HEK293 (cell line): ENCODE measurements at regions not wholly inside any gene's neighbourhood (a gene's known extent, or its start where the extent isn't known, plus 50 kb on each side); places are given as distances from the start of the nearest gene placed in this dataset.
A peak's percentile ranks its signal among the peaks of the same experiment; 100 is the strongest.

ENCODE experiments used
- CTCF ChIA-PET: fragments of 350-600 bp; formaldehyde crosslinking; extraction: SDS; loops from one replicate; lab custom pipeline; 2021; ENCODE audit warnings: antibody characterized with exemption; lab: Yijun Ruan, JAX
- POLR2A ChIA-PET: fragments of 300-600 bp; formaldehyde crosslinking; extraction: SDS; loops from one replicate; lab custom pipeline; 2020; ENCODE audit warnings: antibody characterized with exemption, inconsistent platforms; lab: Yijun Ruan, JAX
- H3K27ac ChIP-seq: fragments of 200-500 bp; sonication (Bioruptor generic); 2 replicates; pipeline ENCODE4 v1.5.1; 2014; ENCODE audit warnings: low read depth, low read length, control low read depth, inconsistent platforms; ENCODE audit errors: extremely low read depth
- H3K36me3 ChIP-seq, 2 experiments: fragments of 200-500 bp in 1 of 2; sonication (Bioruptor generic) in 1 of 2; 1 replicate in 1 of 2; 2 replicates in 1 of 2; pipeline ENCODE4 v1.5.1; 2014 to 2017; ENCODE audit warnings: inconsistent platforms in 2 of 2, low read length in 2 of 2; ENCODE audit not compliant: control insufficient read depth in 2 of 2, insufficient read depth in 1 of 2
- H3K4me1 ChIP-seq: fragments of 200-500 bp; sonication (Bioruptor generic); 2 replicates; pipeline ENCODE4 v1.5.1; 2014; ENCODE audit warnings: mild to moderate bottlenecking, low read length, inconsistent platforms; ENCODE audit not compliant: control insufficient read depth, insufficient read depth
- H3K4me3 ChIP-seq: 2 replicates; pipeline ENCODE4 v1.5.1; 2011; ENCODE audit warnings: low read depth, mild to moderate bottlenecking, control low read depth, low read length, moderate library complexity
- H3K9me3 ChIP-seq: fragments of 200-500 bp; sonication (Bioruptor generic); 2 replicates; pipeline ENCODE4 v1.5.1; 2014; ENCODE audit warnings: low read depth, low read length, inconsistent platforms; ENCODE audit not compliant: control insufficient read depth, insufficient read depth
- EGR2 ChIP-seq: fragments of 450-650 bp; formaldehyde crosslinking; IDR thresholded peaks from 2 replicates; pipeline ENCODE4 v1.5.1; 2016; ENCODE audit warnings: low read depth, missing biosample characterization, missing genetic modification characterization
- GLIS1 ChIP-seq: fragments of 450-650 bp; formaldehyde crosslinking; IDR thresholded peaks from 2 replicates; pipeline ENCODE4 v1.5.1; 2016; ENCODE audit warnings: missing biosample characterization, missing genetic modification characterization
- OVOL3 ChIP-seq: fragments of 450-650 bp; formaldehyde crosslinking; IDR thresholded peaks from 2 replicates; pipeline ENCODE4 v1.5.1; 2016; ENCODE audit warnings: missing biosample characterization, missing genetic modification characterization
- PRDM1 ChIP-seq: fragments of 450-650 bp; formaldehyde crosslinking; IDR thresholded peaks from 2 replicates; pipeline ENCODE4; 2016; ENCODE audit warnings: missing biosample characterization, missing genetic modification characterization
- SCRT2 ChIP-seq: fragments of 450-650 bp; formaldehyde crosslinking; IDR thresholded peaks from 2 replicates; pipeline ENCODE4 v1.5.1; 2016; ENCODE audit warnings: missing biosample characterization, missing genetic modification characterization
- SP2 ChIP-seq: fragments of 450-650 bp; formaldehyde crosslinking; IDR thresholded peaks from 2 replicates; pipeline ENCODE4 v1.5.1; 2016; ENCODE audit warnings: missing biosample characterization, missing genetic modification characterization
- SP3 ChIP-seq: fragments of 450-650 bp; formaldehyde crosslinking; IDR thresholded peaks from 2 replicates; pipeline ENCODE4 v1.5.1; 2016; ENCODE audit warnings: missing biosample characterization, missing genetic modification characterization
- TRIM28 ChIP-seq: IDR thresholded peaks from 2 replicates; pipeline ENCODE4 v1.6.1; 2011; ENCODE audit warnings: low read length, control low read depth, borderline replicate concordance
- ZFHX2 ChIP-seq: fragments of 450-650 bp; formaldehyde crosslinking; conservative IDR thresholded peaks from 2 replicates; pipeline ENCODE4 v1.5.1; 2016; ENCODE audit warnings: missing biosample characterization, missing genetic modification characterization
- ZNF169 ChIP-seq: fragments of 450-650 bp; formaldehyde crosslinking; IDR thresholded peaks from 2 replicates; pipeline ENCODE4 v1.5.1; 2016; ENCODE audit warnings: missing biosample characterization, missing genetic modification characterization
- ZNF184 ChIP-seq: fragments of 450-650 bp; IDR thresholded peaks from 2 replicates; pipeline ENCODE4 v1.5.1; 2018; ENCODE audit warnings: missing biosample characterization, mild to moderate bottlenecking, missing genetic modification characterization
- ZNF350 ChIP-seq: fragments of 450-650 bp; formaldehyde crosslinking; IDR thresholded peaks from 2 replicates; pipeline ENCODE4 v1.5.0; 2017; ENCODE audit warnings: missing biosample characterization, mild to moderate bottlenecking, missing genetic modification characterization
- ZNF404 ChIP-seq: fragments of 450-650 bp; formaldehyde crosslinking; IDR thresholded peaks from 2 replicates; pipeline ENCODE4 v1.5.1; 2017; ENCODE audit warnings: missing biosample characterization, missing genetic modification characterization
- ZNF416 ChIP-seq: fragments of 450-650 bp; formaldehyde crosslinking; IDR thresholded peaks from 2 replicates; pipeline ENCODE4 v1.5.1; 2016; ENCODE audit warnings: missing biosample characterization, missing genetic modification characterization
- ZNF433 ChIP-seq: fragments of 450-650 bp; formaldehyde crosslinking; IDR thresholded peaks from 2 replicates; pipeline ENCODE4 v1.5.1; 2016; ENCODE audit warnings: missing biosample characterization, missing genetic modification characterization, low read depth
- ZNF473 ChIP-seq: fragments of 450-650 bp; formaldehyde crosslinking; IDR thresholded peaks from 2 replicates; pipeline ENCODE4 v1.5.1; 2017; ENCODE audit warnings: missing biosample characterization, missing genetic modification characterization
- ZNF623 ChIP-seq: fragments of 450-650 bp; formaldehyde crosslinking; IDR thresholded peaks from 2 replicates; pipeline ENCODE4 v1.5.1; 2016; ENCODE audit warnings: missing biosample characterization, missing genetic modification characterization
- ZNF658 ChIP-seq: fragments of 450-650 bp; formaldehyde crosslinking; IDR thresholded peaks from 2 replicates; pipeline ENCODE4; 2016; ENCODE audit warnings: missing biosample characterization, missing genetic modification characterization
- ZNF701 ChIP-seq: fragments of 450-650 bp; formaldehyde crosslinking; IDR thresholded peaks from 2 replicates; pipeline ENCODE4 v1.5.1; 2016; ENCODE audit warnings: missing biosample characterization, missing genetic modification characterization
- ZNF76 ChIP-seq: fragments of 450-650 bp; formaldehyde crosslinking; IDR thresholded peaks from 2 replicates; pipeline ENCODE4; 2016; ENCODE audit warnings: low read depth, missing biosample characterization, missing genetic modification characterization, borderline replicate concordance
- ZNF777 ChIP-seq: fragments of 450-650 bp; formaldehyde crosslinking; IDR thresholded peaks from 2 replicates; pipeline ENCODE4 v1.5.1; 2017; ENCODE audit warnings: missing biosample characterization, missing genetic modification characterization, borderline replicate concordance
- ZSCAN16 ChIP-seq: fragments of 450-650 bp; formaldehyde crosslinking; IDR thresholded peaks from 2 replicates; pipeline ENCODE4 v1.5.1; 2016; ENCODE audit warnings: missing biosample characterization, missing genetic modification characterization
- TF ChIP-seq, protein P1 (sequence below): fragments of 450-650 bp; formaldehyde crosslinking; IDR thresholded peaks from 2 replicates; pipeline ENCODE4; 2016; ENCODE audit warnings: missing biosample characterization, missing genetic modification characterization
- TF ChIP-seq, protein P2 (sequence below): fragments of 450-650 bp; formaldehyde crosslinking; IDR thresholded peaks from 2 replicates; pipeline ENCODE4 v1.5.1; 2016; ENCODE audit warnings: missing biosample characterization, missing genetic modification characterization
- TF ChIP-seq, protein P3 (sequence below): fragments of 450-650 bp; formaldehyde crosslinking; conservative IDR thresholded peaks from 2 replicates; pipeline ENCODE4 v1.5.1; 2016; ENCODE audit warnings: low read depth, missing biosample characterization, missing genetic modification characterization

DNA sequence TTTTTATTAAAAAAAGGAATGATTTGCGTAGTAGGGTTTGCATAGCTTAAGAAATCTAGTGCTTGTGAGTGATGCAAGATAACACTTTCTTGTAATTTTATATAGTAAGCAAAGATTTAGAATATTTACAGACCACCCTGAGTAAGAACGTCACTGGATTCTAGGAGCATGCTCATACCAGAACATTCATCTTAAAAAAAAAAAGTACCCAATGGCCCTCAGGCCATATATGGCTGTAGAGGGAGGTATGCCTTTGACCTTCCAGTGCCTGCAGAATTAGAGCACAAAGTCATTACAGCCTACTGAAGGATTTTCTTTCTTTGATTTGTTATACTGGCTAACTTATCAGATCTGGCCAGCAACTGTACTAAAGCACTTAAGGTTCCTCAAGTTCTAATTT is 236.3 kb upstream of the GYPA start:
- no peaks in the 10 kb centered on the region for H3K9me3 ChIP-seq
- no peaks in the 10 kb centered on the region for H3K36me3 ChIP-seq
- no peak overlapping the region for H3K4me3 ChIP-seq
- no peaks in the 10 kb centered on the region for H3K4me1 ChIP-seq
- H3K27ac ChIP-seq: no peak overlapping the region
- ChIA-PET CTCF (no interaction called here), POLR2A (no interaction called here)
- TF ChIP-seq ZNF658 (tag by site-specific recombination) (no peak), SCRT2 (tag by site-specific recombination) (no peak), SP2 (tag by site-specific recombination) (no peak), OVOL3 (tag by site-specific recombination) (no peak), GLIS1 (tag by site-specific recombination) (no peak), ZNF777 (tag by site-specific recombination) (no peak)
- TF ChIP-seq, protein P1, sequence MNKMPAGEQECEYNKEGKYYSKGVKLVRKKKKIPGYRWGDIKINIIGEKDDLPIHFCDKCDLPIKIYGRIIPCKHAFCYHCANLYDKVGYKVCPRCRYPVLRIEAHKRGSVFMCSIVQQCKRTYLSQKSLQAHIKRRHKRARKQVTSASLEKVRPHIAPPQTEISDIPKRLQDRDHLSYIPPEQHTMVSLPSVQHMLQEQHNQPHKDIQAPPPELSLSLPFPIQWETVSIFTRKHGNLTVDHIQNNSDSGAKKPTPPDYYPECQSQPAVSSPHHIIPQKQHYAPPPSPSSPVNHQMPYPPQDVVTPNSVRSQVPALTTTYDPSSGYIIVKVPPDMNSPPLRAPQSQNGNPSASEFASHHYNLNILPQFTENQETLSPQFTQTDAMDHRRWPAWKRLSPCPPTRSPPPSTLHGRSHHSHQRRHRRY: no peak

DNA sequence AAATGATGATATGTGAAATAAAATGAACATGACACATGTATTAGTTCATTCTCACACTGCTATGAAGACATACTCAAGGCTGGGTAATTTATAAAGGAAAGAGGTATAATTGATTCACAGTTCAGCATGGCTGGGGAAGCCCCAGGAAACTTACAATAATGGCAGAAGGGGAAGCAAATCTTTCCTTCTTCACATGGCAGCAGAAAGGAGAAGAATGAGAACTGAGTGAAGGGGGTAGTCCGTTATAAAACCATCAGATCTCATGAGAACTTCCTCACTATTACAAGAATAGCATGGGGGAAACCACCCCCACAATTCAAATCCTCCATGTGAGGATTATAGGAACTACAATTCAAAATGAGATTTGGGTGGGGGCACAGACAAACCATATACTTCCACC is 243.9 kb upstream of the GYPA start:
- CTCF ChIA-PET: no interaction called here
- no peak overlapping the region for H3K4me3 ChIP-seq
- H3K4me1 ChIP-seq: no peaks in the 10 kb centered on the region
- H3K27ac ChIP-seq: no peak overlapping the region
- no peaks in the 10 kb centered on the region for H3K36me3 ChIP-seq
- TF ChIP-seq ZNF433 (tag by site-specific recombination) (no peak), ZNF404 (tag by site-specific recombination) (no peak), EGR2 (tag by site-specific recombination) (no peak), ZSCAN16 (tag by site-specific recombination) (no peak), SP3 (tag by site-specific recombination) (no peak)
- POLR2A ChIA-PET: no interaction called here
- no peaks in the 10 kb centered on the region for H3K9me3 ChIP-seq

DNA sequence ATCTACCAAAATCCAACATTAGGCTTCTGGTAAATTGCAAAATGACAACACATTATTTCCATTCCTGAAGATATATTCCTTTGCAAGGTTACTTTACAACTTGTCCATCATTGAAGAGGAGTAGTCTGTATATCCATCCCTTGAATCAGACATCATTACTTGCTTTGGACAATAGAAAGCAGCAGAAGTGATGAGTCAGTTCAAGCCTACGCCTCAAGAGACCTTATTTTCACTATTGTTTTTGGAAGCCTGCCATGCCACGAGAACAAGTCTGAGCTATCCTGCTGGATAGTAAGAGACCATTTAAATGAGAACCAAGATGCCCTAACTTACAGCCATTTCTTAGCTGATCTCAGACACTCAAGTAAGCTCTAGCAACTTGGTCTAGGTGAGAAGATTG is 246.0 kb upstream of the HHIP start:
- H3K4me1 ChIP-seq: 0 out of 2 replicates have a peak, but pooled peaks cover 2% of the 10 kb centered on the region
- ChIA-PET POLR2A (no interaction called here), CTCF (no interaction called here)
- no peaks in the 10 kb centered on the region for H3K36me3 ChIP-seq
- no peak overlapping the region for H3K4me3 ChIP-seq
- H3K9me3 ChIP-seq: no peaks in the 10 kb centered on the region
- no peak overlapping the region for H3K27ac ChIP-seq
- no peak for TF ChIP-seq ZNF701 (tag by site-specific recombination)
- no peak for TF ChIP-seq ZNF76 (tag by site-specific recombination)
- peak; percentile 39; the same call in 1 of the 2 replicates for TF ChIP-seq PRDM1 (tag by site-specific recombination)
- TF ChIP-seq, protein P2, sequence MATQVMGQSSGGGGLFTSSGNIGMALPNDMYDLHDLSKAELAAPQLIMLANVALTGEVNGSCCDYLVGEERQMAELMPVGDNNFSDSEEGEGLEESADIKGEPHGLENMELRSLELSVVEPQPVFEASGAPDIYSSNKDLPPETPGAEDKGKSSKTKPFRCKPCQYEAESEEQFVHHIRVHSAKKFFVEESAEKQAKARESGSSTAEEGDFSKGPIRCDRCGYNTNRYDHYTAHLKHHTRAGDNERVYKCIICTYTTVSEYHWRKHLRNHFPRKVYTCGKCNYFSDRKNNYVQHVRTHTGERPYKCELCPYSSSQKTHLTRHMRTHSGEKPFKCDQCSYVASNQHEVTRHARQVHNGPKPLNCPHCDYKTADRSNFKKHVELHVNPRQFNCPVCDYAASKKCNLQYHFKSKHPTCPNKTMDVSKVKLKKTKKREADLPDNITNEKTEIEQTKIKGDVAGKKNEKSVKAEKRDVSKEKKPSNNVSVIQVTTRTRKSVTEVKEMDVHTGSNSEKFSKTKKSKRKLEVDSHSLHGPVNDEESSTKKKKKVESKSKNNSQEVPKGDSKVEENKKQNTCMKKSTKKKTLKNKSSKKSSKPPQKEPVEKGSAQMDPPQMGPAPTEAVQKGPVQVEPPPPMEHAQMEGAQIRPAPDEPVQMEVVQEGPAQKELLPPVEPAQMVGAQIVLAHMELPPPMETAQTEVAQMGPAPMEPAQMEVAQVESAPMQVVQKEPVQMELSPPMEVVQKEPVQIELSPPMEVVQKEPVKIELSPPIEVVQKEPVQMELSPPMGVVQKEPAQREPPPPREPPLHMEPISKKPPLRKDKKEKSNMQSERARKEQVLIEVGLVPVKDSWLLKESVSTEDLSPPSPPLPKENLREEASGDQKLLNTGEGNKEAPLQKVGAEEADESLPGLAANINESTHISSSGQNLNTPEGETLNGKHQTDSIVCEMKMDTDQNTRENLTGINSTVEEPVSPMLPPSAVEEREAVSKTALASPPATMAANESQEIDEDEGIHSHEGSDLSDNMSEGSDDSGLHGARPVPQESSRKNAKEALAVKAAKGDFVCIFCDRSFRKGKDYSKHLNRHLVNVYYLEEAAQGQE (tag by site-specific recombination): 0 out of 2 replicates have a peak, but pooled peaks have one; percentile 14
- TF ChIP-seq ZNF473 (tag by site-specific recombination): no peak
- TF ChIP-seq ZNF350 (tag by site-specific recombination): no peak
- no peak for TF ChIP-seq ZNF169 (tag by site-specific recombination)
- TF ChIP-seq TRIM28: no peak
- 0 out of 2 replicates have a peak, but pooled peaks have one; percentile 16 for TF ChIP-seq ZNF184 (tag by site-specific recombination)
- TF ChIP-seq ZNF623: no peak
- TF ChIP-seq, protein P3, sequence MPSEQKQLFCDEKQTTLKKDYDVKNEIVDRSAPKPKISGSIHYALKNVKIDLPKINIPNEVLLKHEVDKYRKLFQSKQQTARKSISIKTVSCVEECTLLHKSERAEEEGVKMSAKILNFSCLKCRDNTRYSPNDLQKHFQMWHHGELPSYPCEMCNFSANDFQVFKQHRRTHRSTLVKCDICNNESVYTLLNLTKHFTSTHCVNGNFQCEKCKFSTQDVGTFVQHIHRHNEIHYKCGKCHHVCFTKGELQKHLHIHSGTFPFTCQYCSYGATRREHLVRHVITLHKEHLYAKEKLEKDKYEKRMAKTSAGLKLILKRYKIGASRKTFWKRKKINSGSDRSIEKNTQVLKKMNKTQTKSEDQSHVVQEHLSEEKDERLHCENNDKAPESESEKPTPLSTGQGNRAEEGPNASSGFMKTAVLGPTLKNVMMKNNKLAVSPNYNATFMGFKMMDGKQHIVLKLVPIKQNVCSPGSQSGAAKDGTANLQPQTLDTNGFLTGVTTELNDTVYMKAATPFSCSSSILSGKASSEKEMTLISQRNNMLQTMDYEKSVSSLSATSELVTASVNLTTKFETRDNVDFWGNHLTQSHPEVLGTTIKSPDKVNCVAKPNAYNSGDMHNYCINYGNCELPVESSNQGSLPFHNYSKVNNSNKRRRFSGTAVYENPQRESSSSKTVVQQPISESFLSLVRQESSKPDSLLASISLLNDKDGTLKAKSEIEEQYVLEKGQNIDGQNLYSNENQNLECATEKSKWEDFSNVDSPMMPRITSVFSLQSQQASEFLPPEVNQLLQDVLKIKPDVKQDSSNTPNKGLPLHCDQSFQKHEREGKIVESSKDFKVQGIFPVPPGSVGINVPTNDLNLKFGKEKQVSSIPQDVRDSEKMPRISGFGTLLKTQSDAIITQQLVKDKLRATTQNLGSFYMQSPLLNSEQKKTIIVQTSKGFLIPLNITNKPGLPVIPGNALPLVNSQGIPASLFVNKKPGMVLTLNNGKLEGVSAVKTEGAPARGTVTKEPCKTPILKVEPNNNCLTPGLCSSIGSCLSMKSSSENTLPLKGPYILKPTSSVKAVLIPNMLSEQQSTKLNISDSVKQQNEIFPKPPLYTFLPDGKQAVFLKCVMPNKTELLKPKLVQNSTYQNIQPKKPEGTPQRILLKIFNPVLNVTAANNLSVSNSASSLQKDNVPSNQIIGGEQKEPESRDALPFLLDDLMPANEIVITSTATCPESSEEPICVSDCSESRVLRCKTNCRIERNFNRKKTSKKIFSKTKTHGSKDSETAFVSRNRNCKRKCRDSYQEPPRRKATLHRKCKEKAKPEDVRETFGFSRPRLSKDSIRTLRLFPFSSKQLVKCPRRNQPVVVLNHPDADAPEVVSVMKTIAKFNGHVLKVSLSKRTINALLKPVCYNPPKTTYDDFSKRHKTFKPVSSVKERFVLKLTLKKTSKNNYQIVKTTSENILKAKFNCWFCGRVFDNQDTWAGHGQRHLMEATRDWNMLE: peak; percentile 42; the same call in 1 of the 2 replicates
- peak; percentile 17; the same call in 1 of the 2 replicates for TF ChIP-seq ZFHX2 (tag by site-specific recombination)
- TF ChIP-seq ZNF416: no peak
